Neural progenitor cell (in vitro differentiated cells): ENCODE measurements at regions not wholly inside any gene's neighbourhood (a gene's known extent, or its start where the extent isn't known, plus 50 kb on each side); places are given as distances from the start of the nearest gene placed in this dataset.

ENCODE experiments used
- EZH2 ChIP-seq: fragments of 200-600 bp; sonication (generic); IDR thresholded peaks from 2 replicates; pipeline ENCODE4 v1.6.1; 2017; ENCODE audit warnings: antibody characterized with exemption, mild to moderate bottlenecking, moderate library complexity
- EZH2phosphoT487 ChIP-seq: fragments of 200-600 bp; sonication (generic); IDR thresholded peaks from 2 replicates; pipeline ENCODE4 v1.6.1; 2017; ENCODE audit warnings: antibody characterized with exemption
- TF ChIP-seq, protein P1 (sequence below): fragments of 200-600 bp; sonication (generic); IDR thresholded peaks from 2 replicates; pipeline ENCODE4 v1.5.1; 2017; ENCODE audit warnings: antibody characterized with exemption, mild to moderate bottlenecking

DNA sequence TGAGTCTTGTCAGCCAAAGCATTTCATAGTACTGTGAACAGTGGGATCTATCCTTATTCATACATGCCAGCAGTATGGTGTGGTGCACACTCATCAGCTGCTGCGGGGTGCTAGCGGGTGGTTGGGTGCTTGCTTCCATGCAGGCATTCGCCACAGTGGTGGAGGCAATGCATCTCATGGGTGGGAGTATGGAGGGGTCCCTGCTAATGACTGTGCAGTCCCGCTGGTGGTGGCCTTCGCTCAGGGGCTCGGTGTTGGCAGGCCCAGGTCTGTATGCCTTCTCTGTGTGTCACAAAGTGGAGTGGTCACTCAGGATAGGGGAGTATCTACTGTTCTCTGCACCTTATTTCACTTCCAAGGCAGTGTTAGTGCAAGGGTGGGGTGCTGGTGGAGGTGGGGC is 122.6 kb downstream of the POU3F4 start:
- TF ChIP-seq, protein P1, sequence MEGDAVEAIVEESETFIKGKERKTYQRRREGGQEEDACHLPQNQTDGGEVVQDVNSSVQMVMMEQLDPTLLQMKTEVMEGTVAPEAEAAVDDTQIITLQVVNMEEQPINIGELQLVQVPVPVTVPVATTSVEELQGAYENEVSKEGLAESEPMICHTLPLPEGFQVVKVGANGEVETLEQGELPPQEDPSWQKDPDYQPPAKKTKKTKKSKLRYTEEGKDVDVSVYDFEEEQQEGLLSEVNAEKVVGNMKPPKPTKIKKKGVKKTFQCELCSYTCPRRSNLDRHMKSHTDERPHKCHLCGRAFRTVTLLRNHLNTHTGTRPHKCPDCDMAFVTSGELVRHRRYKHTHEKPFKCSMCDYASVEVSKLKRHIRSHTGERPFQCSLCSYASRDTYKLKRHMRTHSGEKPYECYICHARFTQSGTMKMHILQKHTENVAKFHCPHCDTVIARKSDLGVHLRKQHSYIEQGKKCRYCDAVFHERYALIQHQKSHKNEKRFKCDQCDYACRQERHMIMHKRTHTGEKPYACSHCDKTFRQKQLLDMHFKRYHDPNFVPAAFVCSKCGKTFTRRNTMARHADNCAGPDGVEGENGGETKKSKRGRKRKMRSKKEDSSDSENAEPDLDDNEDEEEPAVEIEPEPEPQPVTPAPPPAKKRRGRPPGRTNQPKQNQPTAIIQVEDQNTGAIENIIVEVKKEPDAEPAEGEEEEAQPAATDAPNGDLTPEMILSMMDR = no peak
- TF ChIP-seq EZH2 (no peak), EZH2phosphoT487 (no peak)
